Activated T-cell treated with anti-CD3 and anti-CD28 coated beads, Interleukin-2, amount 50 U/mL, for 72 hours (primary cell): ENCODE measurements at regions not wholly inside any gene's neighbourhood (a gene's known extent, or its start where the extent isn't known, plus 50 kb on each side); places are given as distances from the start of the nearest gene placed in this dataset.

Source experiments
- ATAC-seq, 2 donors: fragments of 150-1000 bp; cut with Tn5 transposase; replicated peaks in 1 of 2; 2 replicates each; pipeline ENCODE4 v1.10.0; 2021; ENCODE audit warnings: moderate library complexity in 2 of 2, mild to moderate bottlenecking in 1 of 2
- DNase-seq, 2 donors: peaks; one replicate each; pipeline ENCODE4 v3.0.0; 2021 to 2022; ENCODE audit warnings: mixed read lengths in 1 of 2
- H3K27ac Mint-ChIP-seq: one replicate; pipeline ENCODE4 v1.8.0; 2022; ENCODE audit warnings: mild to moderate bottlenecking, moderate library complexity, mixed read lengths
- H3K27me3 Mint-ChIP-seq: one replicate; pipeline ENCODE4 v1.8.0; 2022; ENCODE audit warnings: low read depth, mixed read lengths
- H3K36me3 Mint-ChIP-seq, 2 donors: one replicate each; pipeline ENCODE4 v1.8.0; 2022; ENCODE audit warnings: mixed read lengths in 2 of 2, mild to moderate bottlenecking in 1 of 2; ENCODE audit not compliant: insufficient read depth in 2 of 2
- H3K4me1 Mint-ChIP-seq: one replicate; pipeline ENCODE4 v1.8.0; 2022; ENCODE audit warnings: low read depth, mixed read lengths
- H3K4me3 Mint-ChIP-seq, 2 donors: one replicate each; pipeline ENCODE4 v1.8.0; 2022; ENCODE audit warnings: mild to moderate bottlenecking in 2 of 2, mixed read lengths in 2 of 2, moderate library complexity in 2 of 2
- H3K9me3 Mint-ChIP-seq, 2 donors: one replicate each; pipeline ENCODE4 v1.8.0; 2022; ENCODE audit warnings: mixed read lengths in 2 of 2

DNA sequence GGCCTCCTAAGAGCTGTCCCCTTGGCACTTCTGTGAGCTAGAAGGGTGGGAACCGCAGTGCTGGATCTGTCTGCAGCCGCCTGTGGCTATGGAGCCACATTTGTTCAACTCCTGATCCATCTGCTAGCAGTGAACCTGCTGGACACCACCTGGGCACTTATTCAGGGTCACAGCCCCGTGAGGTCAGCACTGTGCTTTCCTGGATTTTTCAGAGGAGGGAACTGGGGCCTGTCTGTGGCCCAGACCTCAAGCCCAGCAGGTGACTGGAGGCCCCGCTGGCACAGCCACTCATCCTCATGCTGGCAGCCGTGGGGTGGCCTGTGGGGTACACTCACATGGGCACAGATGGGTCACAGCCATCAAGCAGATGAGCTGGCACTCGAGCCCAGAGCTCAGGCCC, 155.3 kb downstream of the TFCP2L1 start:
- no peak overlapping the region for H3K27ac Mint-ChIP-seq

DNA sequence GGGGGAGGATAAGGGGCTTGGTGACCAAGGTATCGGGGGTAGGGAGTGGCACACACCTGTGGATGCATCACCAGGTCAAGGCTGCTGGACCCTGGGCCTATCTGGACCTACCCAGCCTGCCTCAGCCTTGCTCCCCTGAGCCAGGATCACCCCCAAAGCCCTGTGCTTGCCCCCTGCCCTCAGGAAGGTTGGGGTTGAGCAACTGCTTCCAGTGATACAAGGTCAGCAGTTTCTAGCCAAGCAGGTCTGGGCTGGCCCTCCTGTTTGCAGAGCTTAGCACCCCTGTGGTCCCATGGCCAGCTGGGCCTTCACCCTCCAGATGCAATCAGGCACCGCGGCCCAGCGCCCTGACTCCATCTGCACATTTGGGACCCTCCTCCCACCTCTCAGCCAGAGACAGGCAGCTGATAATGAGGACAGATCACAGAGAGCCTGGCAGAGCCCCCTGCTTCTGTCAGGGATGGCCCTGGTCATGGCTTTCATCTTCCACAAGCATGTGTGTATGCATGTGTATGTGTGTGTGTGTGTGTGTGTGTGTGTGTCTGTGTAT, 154.6 kb downstream of the TFCP2L1 start:
- Mint-ChIP-seq H3K27ac (no peak overlapping the region), H3K27me3 (peaks cover 9% of the 10 kb centered on the region), H3K9me3 (peaks cover 3 to 4% of the 10 kb centered on the region in 2 donors), H3K4me1 (no peaks in the 10 kb centered on the region), H3K36me3 (no peaks in the 10 kb centered on the region), H3K4me3 (no peak overlapping the region)
- ATAC-seq (no peak), DNase-seq (no peak)

More for the DNA sequence above, 155.3 kb downstream of the TFCP2L1 start:
- Mint-ChIP-seq H3K27me3 (peaks cover 9% of the 10 kb centered on the region), H3K9me3 (peaks cover 3 to 4% of the 10 kb centered on the region in 2 donors), H3K4me3 (no peak overlapping the region), H3K36me3 (no peaks in the 10 kb centered on the region), H3K4me1 (no peaks in the 10 kb centered on the region)
- DNase-seq (no peak), ATAC-seq (no peak)

DNA sequence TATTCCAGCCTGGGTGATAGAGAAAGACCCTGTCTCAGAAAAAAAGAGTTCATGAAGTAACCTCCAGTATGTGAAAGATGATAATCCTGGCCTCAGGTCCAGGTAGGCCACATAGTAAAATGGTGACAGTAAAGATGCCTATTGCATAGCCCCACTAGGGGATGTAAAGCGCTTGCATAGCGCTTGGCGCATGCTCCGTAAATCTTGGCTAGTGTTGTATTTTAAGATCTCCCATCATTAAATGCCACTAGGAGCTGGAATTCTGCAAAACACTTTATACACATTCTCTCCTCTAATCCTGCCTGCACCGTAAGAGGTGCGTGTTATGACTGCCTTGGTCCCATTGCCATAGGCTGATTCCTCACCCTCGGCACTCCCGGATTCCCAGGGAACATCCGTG, 153.6 kb downstream of the TFCP2L1 start:
- Mint-ChIP-seq H3K36me3 (no peaks in the 10 kb centered on the region), H3K4me3 (no peak overlapping the region), H3K9me3 (peaks cover 3 to 4% of the 10 kb centered on the region in 2 donors), H3K27ac (no peak overlapping the region), H3K4me1 (no peaks in the 10 kb centered on the region), H3K27me3 (peaks cover 9% of the 10 kb centered on the region)
- DNase-seq = no peak
- no peak for ATAC-seq

DNA sequence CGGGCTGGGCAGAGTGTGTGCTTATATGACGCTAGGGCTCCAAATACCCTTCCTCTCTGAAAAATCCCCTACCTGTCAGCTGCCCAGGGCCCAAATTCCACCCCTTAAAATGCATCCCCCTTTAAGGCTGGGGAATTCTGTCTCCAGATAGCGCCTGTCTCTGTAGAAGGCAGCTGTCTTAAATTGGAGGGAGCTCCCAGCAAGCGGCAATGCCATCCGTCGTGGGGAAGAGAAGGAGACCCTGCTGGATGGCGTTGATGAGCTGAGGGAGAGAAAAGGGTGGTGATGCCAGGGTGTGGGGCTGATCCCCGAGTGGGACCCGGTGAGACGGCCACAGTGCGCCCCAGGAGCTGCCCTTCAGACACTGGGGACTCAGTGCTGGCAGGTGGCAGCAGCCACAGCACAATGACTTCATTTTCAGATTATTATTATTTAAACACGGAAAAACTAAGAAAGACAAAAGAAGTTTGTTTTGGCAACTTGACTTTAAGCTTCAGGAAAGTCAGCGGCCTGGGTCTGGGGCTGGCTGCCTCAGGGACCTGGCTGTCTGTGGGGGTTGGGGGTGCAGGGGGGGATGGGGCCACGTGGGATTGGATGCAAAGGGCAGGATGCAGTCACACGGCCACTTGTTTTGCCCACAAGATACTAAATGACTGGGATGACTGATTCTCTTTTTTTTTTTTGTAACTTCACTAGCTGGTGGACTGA, 152.8 kb downstream of the TFCP2L1 start:
- Mint-ChIP-seq H3K9me3 (peaks cover 3 to 4% of the 10 kb centered on the region in 2 donors), H3K27ac (no peak overlapping the region), H3K27me3 (peaks cover 9% of the 10 kb centered on the region), H3K4me3 (no peak overlapping the region), H3K36me3 (no peaks in the 10 kb centered on the region), H3K4me1 (no peaks in the 10 kb centered on the region)
- ATAC-seq (no peak), DNase-seq (no peak)

DNA sequence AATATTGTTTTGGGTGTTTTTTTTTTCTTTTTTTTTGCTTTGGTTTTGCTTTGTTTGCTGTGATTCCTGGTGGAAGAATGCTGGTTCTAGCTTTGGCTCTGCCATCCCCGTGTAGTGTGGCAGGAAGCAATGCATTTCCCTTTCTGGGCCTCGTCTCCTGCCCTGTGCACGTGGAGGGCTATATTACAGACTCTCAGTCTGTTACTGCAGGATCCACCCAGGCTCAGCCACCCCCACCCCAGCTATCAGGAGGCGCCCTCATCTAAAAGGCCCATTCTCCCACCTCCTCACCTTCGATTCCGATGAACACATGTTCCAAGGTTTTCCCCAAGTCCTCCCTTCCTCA, 152.3 kb downstream of the TFCP2L1 start:
- no peak for DNase-seq
- peaks cover 9% of the 10 kb centered on the region for H3K27me3 Mint-ChIP-seq
- no peaks in the 10 kb centered on the region for H3K4me1 Mint-ChIP-seq
- H3K27ac Mint-ChIP-seq = no peak overlapping the region
- no peak overlapping the region for H3K4me3 Mint-ChIP-seq
- H3K9me3 Mint-ChIP-seq = peaks cover 3 to 4% of the 10 kb centered on the region in 2 donors
- no peaks in the 10 kb centered on the region for H3K36me3 Mint-ChIP-seq
- no peak for ATAC-seq

DNA sequence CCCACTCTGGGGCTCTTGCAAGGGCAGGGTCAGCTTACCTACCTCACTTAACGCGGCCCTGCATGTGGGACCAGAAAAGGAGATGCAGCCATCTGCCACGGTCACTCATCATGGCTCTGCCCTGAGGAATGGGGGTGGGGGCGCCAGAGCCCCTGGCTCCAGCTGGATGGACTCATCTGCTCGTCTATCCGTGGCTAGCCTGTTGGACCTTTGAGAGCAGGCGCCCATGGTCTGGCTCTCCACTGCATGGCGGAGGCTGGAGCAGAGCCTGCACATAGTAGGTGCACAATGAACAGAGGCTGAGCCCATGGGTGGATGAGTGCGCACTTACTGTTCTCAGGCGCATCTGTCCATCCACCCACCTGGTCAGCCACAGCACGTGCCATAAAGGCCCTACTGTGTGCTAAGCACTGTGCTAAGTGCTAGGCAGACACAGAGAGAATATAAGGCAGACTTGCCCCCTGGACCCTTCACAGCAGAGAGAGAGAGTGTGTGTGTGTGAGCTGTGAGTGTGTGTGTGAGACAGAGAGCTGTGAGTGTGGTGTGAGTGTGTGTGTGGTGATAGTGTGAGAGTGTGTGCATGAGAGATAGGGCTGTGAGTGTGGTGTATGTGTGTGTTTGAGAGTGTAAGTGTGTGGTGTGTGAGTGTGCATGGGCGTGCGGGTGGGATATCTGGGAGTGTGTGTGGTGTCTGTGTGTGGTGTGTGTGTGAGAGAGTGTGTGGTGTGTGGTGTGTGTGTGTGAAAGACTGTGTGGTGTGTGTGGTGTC, 151.3 kb downstream of the TFCP2L1 start:
- H3K27ac Mint-ChIP-seq = no peak overlapping the region
- no peaks in the 10 kb centered on the region for H3K4me1 Mint-ChIP-seq
- peaks cover 9% of the 10 kb centered on the region for H3K27me3 Mint-ChIP-seq
- H3K4me3 Mint-ChIP-seq = no peak overlapping the region
- peaks cover 3 to 4% of the 10 kb centered on the region in 2 donors for H3K9me3 Mint-ChIP-seq
- DNase-seq = no peak
- no peaks in the 10 kb centered on the region for H3K36me3 Mint-ChIP-seq
- ATAC-seq = no peak

DNA sequence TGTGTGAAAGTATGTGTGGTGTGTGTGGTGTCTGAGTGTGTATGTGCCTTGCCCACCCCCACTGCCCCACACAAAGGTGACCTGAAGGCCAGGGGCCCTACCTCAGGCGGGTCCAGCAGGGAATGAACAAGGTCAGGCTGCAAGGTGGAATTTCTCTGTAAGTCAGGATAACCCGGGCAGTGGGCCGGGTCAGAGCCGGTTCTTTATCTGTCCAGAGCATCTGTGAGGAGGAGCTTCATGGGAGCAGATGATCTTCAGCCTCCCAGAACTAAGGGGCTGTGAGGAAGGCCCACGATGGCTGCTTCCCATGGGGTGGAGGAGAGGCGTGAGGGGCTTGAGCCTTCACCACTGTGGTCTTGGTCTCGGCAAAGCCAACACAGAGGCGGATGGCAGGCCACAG, 150.3 kb downstream of the TFCP2L1 start:
- ATAC-seq (no peak), DNase-seq (no peak)
- Mint-ChIP-seq H3K27me3 (peaks cover 9% of the 10 kb centered on the region), H3K36me3 (no peaks in the 10 kb centered on the region), H3K4me3 (no peak overlapping the region), H3K27ac (no peak overlapping the region), H3K4me1 (no peaks in the 10 kb centered on the region), H3K9me3 (peaks cover 3 to 4% of the 10 kb centered on the region in 2 donors)

DNA sequence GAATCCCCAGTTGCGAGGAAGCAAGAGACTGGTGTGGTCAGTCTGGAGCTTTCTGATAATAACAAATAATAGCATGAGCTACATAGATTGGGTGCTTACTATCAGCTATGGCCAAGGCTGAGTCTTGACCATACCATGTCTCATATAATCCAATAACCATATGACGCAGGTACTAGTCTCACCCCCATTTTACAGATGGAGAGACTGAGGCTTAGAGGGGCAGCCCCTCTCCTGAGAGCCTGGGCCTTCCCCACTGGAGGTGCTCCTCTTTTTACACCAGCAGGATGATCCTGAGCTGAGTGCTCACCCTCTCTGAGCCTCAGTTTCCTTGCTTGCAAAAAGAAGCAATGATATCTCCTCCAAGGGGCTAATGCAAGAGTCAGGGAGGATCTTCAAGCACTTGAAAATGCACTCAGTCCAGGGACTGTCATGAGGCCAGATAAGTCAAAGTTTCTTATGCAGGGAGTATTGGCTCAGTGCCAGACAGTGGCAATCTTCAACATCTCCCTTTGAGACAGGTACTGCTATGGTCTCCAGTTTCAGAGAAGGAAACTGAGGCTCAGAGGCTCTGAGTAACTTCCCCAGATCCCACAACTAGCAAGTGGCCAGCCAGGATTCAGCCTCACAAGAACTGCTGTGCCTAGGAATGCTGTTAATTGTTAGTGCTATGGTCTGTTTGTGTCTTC, 149.7 kb downstream of the TFCP2L1 start:
- Mint-ChIP-seq H3K27me3 (peaks cover 9% of the 10 kb centered on the region), H3K4me3 (no peak overlapping the region), H3K9me3 (peaks cover 3 to 4% of the 10 kb centered on the region in 2 donors), H3K27ac (no peak overlapping the region), H3K4me1 (no peaks in the 10 kb centered on the region), H3K36me3 (no peaks in the 10 kb centered on the region)
- DNase-seq (no peak), ATAC-seq (no peak)

DNA sequence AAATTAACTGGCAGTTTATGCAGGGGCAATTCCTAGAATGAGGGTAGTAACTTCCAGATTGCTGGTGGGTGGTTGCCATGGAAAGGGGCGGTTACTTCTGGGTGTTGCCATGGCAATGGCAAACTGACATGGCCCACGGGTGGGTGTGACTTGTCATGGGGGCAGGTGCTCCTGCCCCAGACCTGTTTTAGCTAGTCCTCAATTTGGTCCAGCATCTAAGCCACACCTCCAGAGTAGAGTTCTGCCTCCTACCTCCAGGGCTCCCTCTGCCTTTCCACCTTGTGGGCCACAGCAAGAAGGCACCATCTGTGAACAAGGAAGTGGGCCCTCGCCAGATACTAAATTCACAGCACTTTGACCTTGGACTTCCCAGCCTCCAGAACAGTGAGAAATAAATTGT, 148.7 kb downstream of the TFCP2L1 start:
- no peak overlapping the region for H3K4me3 Mint-ChIP-seq
- DNase-seq = no peak

DNA sequence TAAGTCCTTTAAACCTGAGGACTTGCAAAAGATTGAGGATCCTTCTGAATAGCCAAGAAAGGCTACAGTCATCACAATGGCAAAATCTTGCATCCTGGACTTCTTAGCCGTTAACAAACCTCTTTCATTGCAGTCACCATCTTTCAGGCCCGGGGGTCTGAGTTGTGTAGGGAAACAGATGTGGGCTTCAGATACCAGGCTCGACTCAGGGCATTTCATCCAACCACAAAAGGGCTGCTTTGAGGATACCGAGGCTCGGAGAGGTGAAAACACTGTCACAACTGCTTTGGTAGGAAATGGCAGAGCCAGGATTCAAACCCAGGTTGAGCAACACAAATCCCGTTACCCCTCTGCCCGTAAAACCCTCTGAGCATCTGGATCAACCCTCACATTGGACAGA, 147.4 kb downstream of the TFCP2L1 start:
- DNase-seq (no peak), ATAC-seq (no peak)
- H3K36me3 Mint-ChIP-seq = no peaks in the 10 kb centered on the region
- H3K4me1 Mint-ChIP-seq = no peaks in the 10 kb centered on the region
- H3K27ac Mint-ChIP-seq = no peak overlapping the region
- H3K4me3 Mint-ChIP-seq = no peak overlapping the region
- H3K27me3 Mint-ChIP-seq = peaks cover 9% of the 10 kb centered on the region
- H3K9me3 Mint-ChIP-seq = peaks cover 3 to 4% of the 10 kb centered on the region in 2 donors

More for the DNA sequence above, 148.7 kb downstream of the TFCP2L1 start:
- H3K9me3 Mint-ChIP-seq = peaks cover 3 to 4% of the 10 kb centered on the region in 2 donors
- H3K27me3 Mint-ChIP-seq = peaks cover 9% of the 10 kb centered on the region
- H3K4me1 Mint-ChIP-seq = no peaks in the 10 kb centered on the region
- no peaks in the 10 kb centered on the region for H3K36me3 Mint-ChIP-seq
- ATAC-seq = no peak
- H3K27ac Mint-ChIP-seq = no peak overlapping the region

DNA sequence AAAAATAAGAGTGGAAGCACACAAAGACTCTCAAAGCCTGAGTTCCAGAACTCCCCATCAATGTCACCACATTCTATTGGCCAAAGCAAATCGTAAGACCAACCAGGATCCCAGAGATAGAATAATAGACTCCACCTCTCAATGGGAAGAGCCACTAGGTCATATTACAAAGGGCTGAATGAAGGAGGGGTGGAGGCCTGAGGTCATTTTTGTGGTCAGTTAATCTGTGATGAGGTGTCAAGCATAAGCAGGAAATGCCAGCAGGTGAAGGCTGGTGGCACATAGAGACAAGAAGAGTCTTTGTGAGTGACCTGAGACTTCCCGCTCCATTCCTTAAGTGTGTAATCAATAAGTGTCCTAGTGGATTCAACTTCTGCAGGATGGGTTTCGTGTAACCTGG, 144.3 kb downstream of the TFCP2L1 start:
- H3K36me3 Mint-ChIP-seq = no peaks in the 10 kb centered on the region
- no peak for ATAC-seq
- H3K27me3 Mint-ChIP-seq = no peaks in the 10 kb centered on the region
- DNase-seq = no peak
- H3K9me3 Mint-ChIP-seq = peaks cover 0 to 2% of the 10 kb centered on the region in 2 donors
- H3K27ac Mint-ChIP-seq = no peak overlapping the region
- H3K4me3 Mint-ChIP-seq = no peak overlapping the region
- no peaks in the 10 kb centered on the region for H3K4me1 Mint-ChIP-seq

DNA sequence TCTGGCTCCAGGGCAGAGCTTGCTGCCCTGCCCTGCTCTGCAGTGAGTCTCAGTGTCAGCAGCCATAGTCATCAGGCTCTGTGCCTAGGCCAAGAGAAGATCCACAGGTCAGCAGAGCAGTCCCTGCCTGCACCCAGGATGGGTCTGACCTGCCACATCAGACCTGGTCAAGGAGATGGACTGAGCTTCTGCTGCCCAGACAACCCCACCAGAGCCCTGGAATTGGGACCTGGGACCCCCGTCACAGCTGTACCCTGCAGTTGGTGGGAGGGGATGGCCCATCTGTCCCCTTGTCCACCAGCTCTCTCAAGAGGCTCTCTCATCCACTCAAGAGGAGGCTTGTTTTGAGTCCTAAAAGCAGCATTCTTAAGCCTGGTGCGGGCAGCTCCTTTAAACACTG, 142.6 kb downstream of the TFCP2L1 start:
- no peaks in the 10 kb centered on the region for H3K4me1 Mint-ChIP-seq
- no peak overlapping the region for H3K27ac Mint-ChIP-seq
- H3K9me3 Mint-ChIP-seq = peaks cover 0 to 2% of the 10 kb centered on the region in 2 donors
- no peak overlapping the region for H3K4me3 Mint-ChIP-seq
- ATAC-seq (no peak), DNase-seq (no peak)
- H3K27me3 Mint-ChIP-seq = no peaks in the 10 kb centered on the region
- no peaks in the 10 kb centered on the region for H3K36me3 Mint-ChIP-seq

DNA sequence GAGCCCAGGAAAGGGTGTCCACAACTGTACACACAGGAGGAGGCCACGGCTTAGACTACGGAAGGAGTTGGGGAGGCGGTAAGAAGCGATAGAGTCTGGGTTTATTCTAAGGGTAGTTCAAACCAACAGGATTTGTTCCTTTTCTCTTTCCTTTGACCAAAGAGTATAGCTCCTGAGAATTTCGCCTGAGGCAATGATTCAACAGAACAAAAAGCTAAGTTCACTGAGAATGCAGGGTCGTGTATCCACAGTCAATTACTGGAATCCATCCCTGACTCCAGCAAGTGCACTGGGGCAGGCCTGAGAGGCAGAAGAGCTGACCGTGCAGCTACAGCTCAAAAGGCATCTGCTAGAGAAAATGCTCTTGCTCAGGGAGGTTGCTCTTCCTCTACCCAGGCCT, 140.9 kb downstream of the TFCP2L1 start:
- H3K27ac Mint-ChIP-seq = no peak overlapping the region
- no peaks in the 10 kb centered on the region for H3K4me1 Mint-ChIP-seq
- ATAC-seq = no peak
- no peaks in the 10 kb centered on the region for H3K36me3 Mint-ChIP-seq
- no peak for DNase-seq
- H3K27me3 Mint-ChIP-seq = no peaks in the 10 kb centered on the region
- peaks cover 0 to 2% of the 10 kb centered on the region in 2 donors for H3K9me3 Mint-ChIP-seq
- H3K4me3 Mint-ChIP-seq = no peak overlapping the region
